PFSK-1 (cell line): ENCODE measurements at regions not wholly inside any gene's neighbourhood (a gene's known extent, or its start where the extent isn't known, plus 50 kb on each side); places are given as distances from the start of the nearest gene placed in this dataset.

ENCODE experiments used
- FOXP2 ChIP-seq: optimal IDR thresholded peaks from 2 replicates; pipeline ENCODE3; 2011; ENCODE audit warnings: borderline replicate concordance, control low read depth, inconsistent platforms; ENCODE audit not compliant: insufficient read depth; ENCODE audit errors: extremely low read length, extremely low read depth
- POLR2AphosphoS5 ChIP-seq: IDR thresholded peaks from 2 replicates; pipeline ENCODE4 v1.6.1; 2012; ENCODE audit warnings: low read depth, mild to moderate bottlenecking, control low read depth, low read length, moderate library complexity
- REST ChIP-seq, 2 experiments: IDR thresholded peaks; 2 replicates each; pipeline versions ENCODE4 v1.6.1 to v1.8.0; 2011 to 2012; ENCODE audit warnings: low read depth in 2 of 2, low read length in 2 of 2, control low read depth in 1 of 2, inconsistent platforms in 1 of 2, mild to moderate bottlenecking in 1 of 2, moderate library complexity in 1 of 2; ENCODE audit not compliant: insufficient read depth in 1 of 2
- SIN3A ChIP-seq: IDR thresholded peaks from 2 replicates; pipeline ENCODE4 v1.6.1; 2012; ENCODE audit warnings: mild to moderate bottlenecking, low read length, moderate library complexity, borderline replicate concordance; ENCODE audit not compliant: insufficient read depth

GRCh38 chr5:125225424-125225823, 479.0 kb upstream of the ZNF608 start:
- TF ChIP-seq SIN3A (no peak), FOXP2 (no peak), REST (IDR thresholded peaks at IDR 0.05; ENCODE audit: insufficient read depth in 1 of 2, low read depth in 2 of 2, low read length in 2 of 2) (no peak), POLR2AphosphoS5 (no peak)
